ENCODE measurements at regions not wholly inside any gene's neighbourhood (a gene's known extent, or its start where the extent isn't known, plus 50 kb on each side); places are given as distances from the start of the nearest gene placed in this dataset.

DNA sequence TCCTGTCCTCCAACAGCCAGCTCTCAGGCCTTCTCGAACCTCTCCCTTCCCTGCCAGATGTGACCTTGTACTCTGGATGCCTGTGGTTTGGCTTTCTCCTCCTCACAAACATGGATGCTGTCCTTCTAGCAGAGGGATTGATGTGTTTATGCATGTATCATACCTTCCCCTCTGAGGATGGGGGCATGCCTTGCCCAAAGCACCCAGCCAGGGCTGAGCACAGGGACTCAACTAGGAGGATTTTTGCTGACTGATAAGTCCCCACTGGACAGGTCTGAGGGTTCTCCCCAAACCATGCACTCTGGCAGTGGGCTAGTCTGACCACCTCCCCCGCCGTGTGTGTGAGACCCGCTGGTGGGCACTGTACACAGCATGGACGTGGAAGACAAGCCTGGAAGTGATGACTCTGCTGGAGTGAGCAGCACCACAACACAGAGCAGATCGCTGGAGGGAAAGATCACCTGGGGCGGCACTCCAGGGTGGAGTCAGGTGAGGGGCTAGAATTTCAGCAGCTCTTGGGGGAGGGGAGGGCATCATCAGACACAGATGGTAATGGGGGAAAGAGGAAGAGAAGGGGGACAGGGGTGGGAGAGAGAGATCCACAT lies 360.3 kb upstream of the ZNF507 start:
- ATAC-seq, result no peak
- no peaks in the 10 kb centered on the region for H3K36me3 ChIP-seq

DNA sequence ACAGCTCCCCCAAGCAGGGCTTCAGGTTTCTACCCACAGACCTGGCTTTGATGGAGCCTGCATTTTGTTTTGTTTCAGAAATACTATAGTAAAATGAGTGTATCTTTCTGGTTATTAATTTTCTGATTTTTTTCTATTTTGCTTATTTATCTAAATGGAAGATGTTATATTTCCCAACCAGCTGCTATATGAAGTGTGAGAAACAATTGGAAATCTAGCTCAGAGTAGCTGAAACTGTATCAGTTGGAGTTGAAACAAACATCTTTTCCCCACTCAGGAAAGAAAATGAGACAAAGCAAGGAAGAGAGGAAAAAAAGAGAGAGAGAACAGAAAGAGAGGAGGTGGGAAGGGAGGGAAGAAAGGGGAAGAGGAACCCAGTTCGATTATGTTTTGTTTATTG lies 358.5 kb upstream of the ZNF507 start:
- no peaks in the 10 kb centered on the region for H3K4me1 ChIP-seq
- WGBS, 2 donors (ENCODE audit: low coverage in 1 of 2), result 43 to 56% methylated on average over 1 of the region's 1 CpG
- TF ChIP-seq EP300 (IDR thresholded peaks at IDR 0.05) (no peak), POLR2AphosphoS5 (IDR thresholded peaks at IDR 0.05) (no peak), POLR2A (IDR thresholded peaks at IDR 0.05) (no peak)
- TF ChIP-seq, protein P1, sequence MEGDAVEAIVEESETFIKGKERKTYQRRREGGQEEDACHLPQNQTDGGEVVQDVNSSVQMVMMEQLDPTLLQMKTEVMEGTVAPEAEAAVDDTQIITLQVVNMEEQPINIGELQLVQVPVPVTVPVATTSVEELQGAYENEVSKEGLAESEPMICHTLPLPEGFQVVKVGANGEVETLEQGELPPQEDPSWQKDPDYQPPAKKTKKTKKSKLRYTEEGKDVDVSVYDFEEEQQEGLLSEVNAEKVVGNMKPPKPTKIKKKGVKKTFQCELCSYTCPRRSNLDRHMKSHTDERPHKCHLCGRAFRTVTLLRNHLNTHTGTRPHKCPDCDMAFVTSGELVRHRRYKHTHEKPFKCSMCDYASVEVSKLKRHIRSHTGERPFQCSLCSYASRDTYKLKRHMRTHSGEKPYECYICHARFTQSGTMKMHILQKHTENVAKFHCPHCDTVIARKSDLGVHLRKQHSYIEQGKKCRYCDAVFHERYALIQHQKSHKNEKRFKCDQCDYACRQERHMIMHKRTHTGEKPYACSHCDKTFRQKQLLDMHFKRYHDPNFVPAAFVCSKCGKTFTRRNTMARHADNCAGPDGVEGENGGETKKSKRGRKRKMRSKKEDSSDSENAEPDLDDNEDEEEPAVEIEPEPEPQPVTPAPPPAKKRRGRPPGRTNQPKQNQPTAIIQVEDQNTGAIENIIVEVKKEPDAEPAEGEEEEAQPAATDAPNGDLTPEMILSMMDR (IDR thresholded peaks at IDR 0.05), result no peak

More for the DNA sequence above, 360.3 kb upstream of the ZNF507 start:
- Histone ChIP-seq H3K27me3 (no peaks in the 10 kb centered on the region), H3K4me1 (no peaks in the 10 kb centered on the region), H3K4me3 (no peak overlapping the region), H3K9me3 (peaks cover 0 to 15% (median 0%) of the 10 kb centered on the region in 3 donors), H3K27ac (no peak overlapping the region)
- WGBS, 2 donors (ENCODE audit: low coverage in 1 of 2), result no CpG with 5 or more reads among the region's 7 CpGs
- TF ChIP-seq, protein P1 (IDR thresholded peaks at IDR 0.05), result no peak
- TF ChIP-seq POLR2A (IDR thresholded peaks at IDR 0.05), result no peak
- no peak for TF ChIP-seq POLR2AphosphoS5 (IDR thresholded peaks at IDR 0.05)
- TF ChIP-seq EP300 (IDR thresholded peaks at IDR 0.05), result no peak

DNA sequence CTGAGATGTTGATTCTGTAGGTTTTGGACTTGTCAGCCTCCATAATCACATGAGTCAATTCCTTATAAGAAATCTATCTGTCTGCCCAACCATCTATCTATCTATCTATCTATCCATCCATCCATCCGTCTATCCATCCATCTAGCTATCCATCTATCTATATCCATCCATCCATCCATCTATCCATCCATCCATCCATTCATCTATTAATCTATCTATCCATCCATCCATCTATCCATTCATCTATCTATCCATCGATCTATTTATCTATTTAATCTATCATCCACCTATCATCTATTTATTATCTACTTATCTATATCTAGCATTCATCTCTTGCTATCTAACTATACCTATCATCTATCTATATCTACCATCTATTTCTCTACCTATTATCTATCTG lies 357.2 kb upstream of the ZNF507 start:
- H3K27ac ChIP-seq, result no peak overlapping the region
- no peak overlapping the region for H3K4me3 ChIP-seq
- no peaks in the 10 kb centered on the region for H3K4me1 ChIP-seq
- peaks cover 0 to 15% (median 0%) of the 10 kb centered on the region in 3 donors for H3K9me3 ChIP-seq
- ATAC-seq, result no peak
- TF ChIP-seq POLR2A (IDR thresholded peaks at IDR 0.05) (no peak), EP300 (IDR thresholded peaks at IDR 0.05) (no peak), POLR2AphosphoS5 (IDR thresholded peaks at IDR 0.05) (no peak)
- TF ChIP-seq, protein P1 (IDR thresholded peaks at IDR 0.05), result no peak
- H3K27me3 ChIP-seq, result no peaks in the 10 kb centered on the region
- H3K36me3 ChIP-seq, result no peaks in the 10 kb centered on the region
- 87 to 100% methylated on average over 1 to 2 of the region's 2 CpGs for WGBS, 2 donors (ENCODE audit: low coverage in 1 of 2)

More for the DNA sequence above, 358.5 kb upstream of the ZNF507 start:
- no peak for ATAC-seq
- no peaks in the 10 kb centered on the region for H3K27me3 ChIP-seq
- no peak overlapping the region for H3K27ac ChIP-seq
- H3K9me3 ChIP-seq, result peaks cover 0 to 15% (median 0%) of the 10 kb centered on the region in 3 donors
- no peak overlapping the region for H3K4me3 ChIP-seq
- H3K36me3 ChIP-seq, result no peaks in the 10 kb centered on the region

DNA sequence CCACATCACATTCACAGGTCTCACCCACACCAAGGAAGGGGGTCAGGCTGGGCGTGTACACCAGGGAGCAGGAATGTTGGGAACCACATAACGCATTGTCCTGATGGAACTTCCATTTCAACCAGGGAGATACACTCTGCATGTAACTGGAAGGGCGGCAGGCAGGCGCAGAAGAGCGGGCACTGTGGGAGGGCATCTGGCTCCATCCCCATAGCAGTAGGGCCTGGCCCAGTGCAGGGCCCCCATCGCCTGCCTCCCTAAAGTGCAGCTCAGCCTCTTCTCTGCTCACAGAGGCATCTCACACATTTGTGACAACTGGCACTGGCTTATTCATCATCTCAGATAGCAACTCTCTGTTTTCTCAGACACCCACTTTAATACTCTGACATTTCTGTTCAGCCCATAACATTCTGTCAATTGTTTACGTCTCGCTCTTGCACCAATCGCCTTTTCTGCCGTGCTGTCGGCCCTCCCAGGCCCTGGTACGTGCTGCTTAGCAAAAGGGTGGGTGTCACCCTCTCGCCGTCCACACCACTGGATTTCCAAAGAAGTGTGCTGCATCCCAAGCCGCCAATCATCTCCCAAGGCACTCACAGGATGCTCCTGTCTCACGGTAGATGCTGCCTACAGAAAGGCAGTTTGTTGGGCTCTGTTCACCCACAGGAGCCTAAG lies 353.3 kb upstream of the ZNF507 start:
- H3K36me3 ChIP-seq, result no peaks in the 10 kb centered on the region
- H3K27me3 ChIP-seq, result no peaks in the 10 kb centered on the region
- ATAC-seq, result no peak
- H3K27ac ChIP-seq, result no peak overlapping the region
- H3K4me1 ChIP-seq, result no peaks in the 10 kb centered on the region
- TF ChIP-seq POLR2AphosphoS5 (IDR thresholded peaks at IDR 0.05) (no peak), EP300 (IDR thresholded peaks at IDR 0.05) (no peak), POLR2A (IDR thresholded peaks at IDR 0.05) (no peak)
- TF ChIP-seq, protein P1 (IDR thresholded peaks at IDR 0.05), result no peak
- H3K4me3 ChIP-seq, result no peak overlapping the region
- WGBS, 2 donors (ENCODE audit: low coverage in 1 of 2), result 72 to 87% methylated on average over 6 to 13 of the region's 16 CpGs
- no peaks in the 10 kb centered on the region for H3K9me3 ChIP-seq

DNA sequence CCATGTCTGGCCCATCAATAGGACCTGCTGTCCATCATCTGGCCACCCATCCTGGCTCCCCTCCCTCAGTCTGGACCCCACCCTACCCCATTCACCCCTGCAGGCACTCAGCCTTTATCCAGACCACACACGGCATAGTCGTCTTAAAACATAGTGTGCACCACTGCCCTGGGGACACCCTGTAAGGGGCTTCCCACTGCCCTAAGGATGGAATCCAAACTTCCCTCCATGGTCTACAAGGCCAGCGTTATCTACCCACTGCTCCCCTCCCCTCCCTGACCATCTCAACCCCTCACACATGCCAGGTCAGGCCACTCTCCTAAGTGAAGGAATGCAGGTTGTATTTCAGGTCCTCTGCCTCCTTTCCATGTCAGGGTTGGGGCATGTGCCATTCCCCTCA lies 352.7 kb upstream of the ZNF507 start:
- Histone ChIP-seq H3K36me3 (no peaks in the 10 kb centered on the region), H3K4me1 (no peaks in the 10 kb centered on the region), H3K4me3 (no peak overlapping the region), H3K27ac (no peak overlapping the region), H3K27me3 (no peaks in the 10 kb centered on the region), H3K9me3 (no peaks in the 10 kb centered on the region)
- ATAC-seq, result no peak
- TF ChIP-seq, protein P1 (IDR thresholded peaks at IDR 0.05), result no peak
- TF ChIP-seq POLR2AphosphoS5 (IDR thresholded peaks at IDR 0.05) (no peak), EP300 (IDR thresholded peaks at IDR 0.05) (no peak), POLR2A (IDR thresholded peaks at IDR 0.05) (no peak)
- 91% methylated on average over 3 of the region's 3 CpGs; no CpG with 5 or more reads in 1 of the 2 donors for WGBS, 2 donors (ENCODE audit: low coverage in 1 of 2)

Data from gastroesophageal sphincter (tissue), 4 donors.